H1 (cell line): ENCODE measurements at regions not wholly inside any gene's neighbourhood (a gene's known extent, or its start where the extent isn't known, plus 50 kb on each side); places are given as distances from the start of the nearest gene placed in this dataset.

Experiments used
- CTCF ChIA-PET: fragments of 300-600 bp; sonication (Branson Sonifier 250); formaldehyde crosslinking; loops from one replicate; lab custom pipeline; 2021; ENCODE audit not compliant: partially characterized antibody; lab: Charles Lee
- POLR2A ChIA-PET: fragments of 300-600 bp; sonication (Branson Sonifier 250); formaldehyde crosslinking; loops from one replicate; lab custom pipeline; 2021; ENCODE audit warnings: inconsistent platforms; ENCODE audit not compliant: partially characterized antibody; lab: Charles Lee
- DNase-seq, 2 experiments: peaks; one replicate each; pipeline versions ENCODE4 v3.0.0 to v3.0.0-alpha.2; 2010 to 2022; ENCODE audit warnings: low spot score in 2 of 2, low read depth in 1 of 2, mixed read lengths in 1 of 2
- FAIRE-seq: peaks from 2 replicates; lab custom pipeline; 2011; peaks lifted over from hg19 to GRCh38; lab: Jason Lieb, UNC
- H2AFZ ChIP-seq: 2 replicates; pipeline ENCODE4 v1.8.1; 2012; ENCODE audit warnings: low read length, inconsistent platforms
- H2AK5ac ChIP-seq: 2 replicates; pipeline ENCODE4 v1.6.1; 2013; ENCODE audit warnings: low read depth, low read length
- H2BK120ac ChIP-seq: replicated peaks from 2 replicates; pipeline ENCODE3; 2013; ENCODE audit warnings: low read depth, low read length, inconsistent platforms
- H2BK12ac ChIP-seq: 2 replicates; pipeline ENCODE4 v1.6.1; 2013; ENCODE audit warnings: low read depth, low read length
- H2BK15ac ChIP-seq: 2 replicates; pipeline ENCODE4 v1.6.1; 2013; ENCODE audit warnings: low read length
- H2BK20ac ChIP-seq: 2 replicates; pipeline ENCODE4 v1.6.1; 2013; ENCODE audit warnings: low read length
- H2BK5ac ChIP-seq: 2 replicates; pipeline ENCODE4 v1.6.1; 2013; ENCODE audit warnings: low read depth, low read length
- H3K14ac ChIP-seq: 2 replicates; pipeline ENCODE4 v1.6.1; 2013; ENCODE audit warnings: inconsistent platforms; ENCODE audit not compliant: insufficient read length
- H3K18ac ChIP-seq: 2 replicates; pipeline ENCODE4 v1.6.1; 2013; ENCODE audit warnings: low read length; ENCODE audit errors: extremely low read depth
- H3K23ac ChIP-seq: 2 replicates; pipeline ENCODE4 v1.6.1; 2013; ENCODE audit warnings: inconsistent platforms; ENCODE audit not compliant: insufficient read length
- H3K23me2 ChIP-seq: 2 replicates; pipeline ENCODE4 v1.6.1; 2013; ENCODE audit warnings: low read depth, low read length
- H3K27ac ChIP-seq: 2 replicates; pipeline ENCODE4 v1.6.1; 2011; ENCODE audit warnings: low read depth, low read length, inconsistent platforms
- H3K27me3 ChIP-seq, 4 experiments: replicated peaks in 1 of 4; 1 replicate in 1 of 4; 2 replicates in 3 of 4; pipeline versions ENCODE4 v1.6.1 to v1.8.1; 2011 to 2013; ENCODE audit warnings: low read length in 3 of 4, mild to moderate bottlenecking in 3 of 4, inconsistent platforms in 2 of 4, mixed read lengths in 2 of 4, moderate library complexity in 1 of 4; ENCODE audit not compliant: control insufficient read depth in 3 of 4, insufficient read depth in 3 of 4; ENCODE audit errors: extremely low read depth in 1 of 4
- H3K36me3 ChIP-seq, 4 experiments: 2 replicates each; pipeline versions ENCODE4 v1.6.1 to v1.8.1; 2011 to 2013; ENCODE audit warnings: mild to moderate bottlenecking in 4 of 4, low read length in 3 of 4, moderate library complexity in 2 of 4, control low read depth in 1 of 4, inconsistent platforms in 1 of 4; ENCODE audit not compliant: insufficient read depth in 4 of 4, control insufficient read depth in 2 of 4
- H3K4ac ChIP-seq: replicated peaks from 2 replicates; pipeline ENCODE3; 2013; ENCODE audit warnings: low read length, low read depth, mixed read lengths, inconsistent platforms; ENCODE audit not compliant: insufficient read length
- H3K4me1 ChIP-seq, 4 experiments: replicated peaks in 1 of 4; 1 replicate in 1 of 4; 2 replicates in 3 of 4; pipeline versions ENCODE4 v1.6.1 to v1.8.1; 2011 to 2013; ENCODE audit warnings: low read length in 3 of 4, inconsistent platforms in 2 of 4, mixed read lengths in 1 of 4; ENCODE audit not compliant: insufficient read depth in 4 of 4, control insufficient read depth in 3 of 4
- H3K4me2 ChIP-seq, 2 experiments: 2 replicates each; pipeline versions ENCODE4 v1.6.1 to v1.8.1; 2011 to 2013; ENCODE audit warnings: low read depth in 2 of 2, low read length in 2 of 2, control low read depth in 1 of 2, inconsistent platforms in 1 of 2, mild to moderate bottlenecking in 1 of 2; ENCODE audit not compliant: insufficient read depth in 1 of 2
- H3K4me3 ChIP-seq, 4 experiments: fragments of 200-600, 300-600 bp in 1 of 4; sonication (generic), shearing (Covaris generic), sonication (Bioruptor Twin) in 1 of 4; 2 replicates each; pipeline versions ENCODE4 v1.5.1 to v1.8.1; 2011 to 2016; ENCODE audit warnings: low read length in 4 of 4, low read depth in 3 of 4, control low read depth in 2 of 4, inconsistent platforms in 2 of 4, mild to moderate bottlenecking in 2 of 4, mixed read lengths in 1 of 4, moderate library complexity in 1 of 4; ENCODE audit not compliant: insufficient read depth in 2 of 4; ENCODE audit errors: extremely low read depth in 1 of 4
- H3K56ac ChIP-seq: replicated peaks from 2 replicates; pipeline ENCODE3; 2013; ENCODE audit warnings: low read depth, mild to moderate bottlenecking, mixed read lengths, low read length, inconsistent platforms; ENCODE audit not compliant: insufficient read length
- H3K79me1 ChIP-seq: 2 replicates; pipeline ENCODE4 v1.6.1; 2013; ENCODE audit warnings: low read depth, low read length, control low read depth
- H3K79me2 ChIP-seq, 2 experiments: 2 replicates each; pipeline versions ENCODE4 v1.6.1 to v1.8.1; 2012 to 2013; ENCODE audit warnings: low read length in 2 of 2, mild to moderate bottlenecking in 2 of 2, inconsistent platforms in 1 of 2; ENCODE audit not compliant: insufficient read depth in 2 of 2, control insufficient read depth in 1 of 2
- H3K9ac ChIP-seq, 4 experiments: replicated peaks in 1 of 4; 1 replicate in 1 of 4; 2 replicates in 3 of 4; pipeline versions ENCODE4 v1.6.1 to v1.8.1; 2011 to 2013; ENCODE audit warnings: low read depth in 3 of 4, low read length in 3 of 4, control low read depth in 2 of 4, mild to moderate bottlenecking in 2 of 4, moderate library complexity in 2 of 4, inconsistent platforms in 1 of 4; ENCODE audit errors: extremely low read depth in 1 of 4
- H3K9me3 ChIP-seq, 2 experiments: 2 replicates each; pipeline versions ENCODE4 v1.6.1 to v1.8.1; 2012 to 2013; ENCODE audit warnings: mild to moderate bottlenecking in 2 of 2, moderate library complexity in 2 of 2, control low read depth in 1 of 2, inconsistent platforms in 1 of 2, low read depth in 1 of 2, low read length in 1 of 2, mixed read lengths in 1 of 2; ENCODE audit not compliant: insufficient read depth in 2 of 2
- H4K20me1 ChIP-seq, 2 experiments: replicated peaks in 1 of 2; 2 replicates each; pipeline versions ENCODE3 to v1.8.1; 2011 to 2013; ENCODE audit warnings: inconsistent platforms in 2 of 2, low read length in 2 of 2, mild to moderate bottlenecking in 1 of 2; ENCODE audit not compliant: insufficient read depth in 2 of 2, control insufficient read depth in 1 of 2
- H4K5ac ChIP-seq: 2 replicates; pipeline ENCODE4 v1.6.1; 2013; ENCODE audit warnings: low read length, low read depth, mixed read lengths, inconsistent platforms; ENCODE audit not compliant: insufficient read length
- H4K8ac ChIP-seq: 2 replicates; pipeline ENCODE4 v1.8.0; 2013; ENCODE audit warnings: mild to moderate bottlenecking, moderate library complexity, low read length, inconsistent platforms; ENCODE audit not compliant: insufficient read depth; ENCODE audit errors: extremely low read depth
- H4K91ac ChIP-seq: replicated peaks from 2 replicates; pipeline ENCODE3; 2013; ENCODE audit warnings: low read length, mixed read lengths, inconsistent platforms; ENCODE audit not compliant: insufficient read length
- NRF1 ChIP-seq: IDR thresholded peaks from 2 replicates; pipeline ENCODE4 v1.6.1; 2011; ENCODE audit warnings: mild to moderate bottlenecking, low read depth, low read length, improper control_type of control experiment
- WGBS, 2 experiments: shearing (Covaris generic) in 1 of 2; methylation state at CpG; one replicate each; pipeline versions ENCODE4 v1.1.6 to v1.1.7; 2013 to 2015; ENCODE audit warnings: low lambda C conversion rate in 2 of 2, mixed read lengths in 2 of 2, inconsistent platforms in 1 of 2, low coverage in 1 of 2, missing lambda C conversion rate in 1 of 2; ENCODE audit not compliant: insufficient replicate concordance in 2 of 2, insufficient coverage in 1 of 2, insufficient read length in 1 of 2; ENCODE audit errors: extremely low coverage in 1 of 2, missing lambda C conversion rate in 1 of 2; 5-methylcytosine and 5-hydroxymethylcytosine counted together

DNA sequence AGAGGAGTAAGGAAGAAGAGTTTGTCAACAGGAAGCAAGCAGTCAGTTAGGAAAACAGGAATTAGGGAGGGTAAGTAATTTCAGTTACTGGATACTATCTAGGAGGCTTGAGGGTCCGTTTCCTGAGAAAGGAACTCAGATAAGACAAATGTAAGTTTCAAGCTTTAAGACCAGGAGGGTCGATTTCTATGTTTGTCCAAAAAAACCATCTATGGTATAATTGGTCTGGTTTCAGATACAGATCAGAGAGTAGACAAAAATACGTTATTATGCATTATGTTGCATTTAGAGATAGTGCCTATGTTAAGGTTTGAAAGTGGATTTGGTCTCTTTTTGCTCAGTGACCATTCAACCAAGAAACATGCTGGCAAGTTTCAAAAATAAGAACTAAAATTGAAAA is 789.6 kb upstream of the PCDH20 start:
- no peak overlapping the region for H4K8ac ChIP-seq
- no peak overlapping the region for H2AK5ac ChIP-seq
- no peak overlapping the region for H3K4ac ChIP-seq
- WGBS, 2 experiments, result 93% methylated on average over 3 of the region's 3 CpGs; no CpG with 5 or more reads in 1 of the 2 experiments
- no peak overlapping the region for H3K4me2 ChIP-seq
- H3K4me3 ChIP-seq, result no peak overlapping the region
- no peaks in the 10 kb centered on the region for H3K79me2 ChIP-seq
- no peak overlapping the region for H3K18ac ChIP-seq
- H3K14ac ChIP-seq, result no peak overlapping the region
- no peaks in the 10 kb centered on the region for H3K79me1 ChIP-seq
- H3K27ac ChIP-seq, result no peak overlapping the region
- H4K20me1 ChIP-seq, result no peaks in the 10 kb centered on the region
- ChIA-PET CTCF (no interaction called here), POLR2A (no interaction called here)
- no peak overlapping the region for H2BK12ac ChIP-seq
- no peak overlapping the region for H2BK120ac ChIP-seq
- H3K23ac ChIP-seq, result no peak overlapping the region
- no peaks in the 10 kb centered on the region for H3K4me1 ChIP-seq
- no peaks in the 10 kb centered on the region; a peak in 1 of 4 replicates for H3K9me3 ChIP-seq
- H3K23me2 ChIP-seq, result no peaks in the 10 kb centered on the region
- no peak overlapping the region for H3K9ac ChIP-seq
- FAIRE-seq (no peak), DNase-seq (no peak)
- H2BK20ac ChIP-seq, result no peak overlapping the region
- H2BK15ac ChIP-seq, result no peak overlapping the region
- H3K56ac ChIP-seq, result no peak overlapping the region
- H2AFZ ChIP-seq, result no peak overlapping the region
- no peak overlapping the region for H2BK5ac ChIP-seq
- H3K36me3 ChIP-seq, result no peaks in the 10 kb centered on the region
- TF ChIP-seq NRF1, result no peak
- H3K27me3 ChIP-seq, result no peaks in the 10 kb centered on the region
- H4K5ac ChIP-seq, result no peak overlapping the region
- no peak overlapping the region for H4K91ac ChIP-seq
